ENCODE measurements at regions not wholly inside any gene's neighbourhood (a gene's known extent, or its start where the extent isn't known, plus 50 kb on each side); places are given as distances from the start of the nearest gene placed in this dataset.
A peak's percentile ranks its signal among the peaks of the same experiment; 100 is the strongest.

GRCh38 chr13:107216046-107216755 is 648.3 kb upstream of the ARGLU1 start:
- no peak for TF ChIP-seq ZNF565 (CRISPR knock-in tag; conservative IDR thresholded peaks at IDR 0.05; ENCODE audit: low read depth)
- TF ChIP-seq RARB (CRISPR knock-in tag; IDR thresholded peaks at IDR 0.05), result no peak
- TF ChIP-seq TSHZ2 (CRISPR knock-in tag; IDR thresholded peaks at IDR 0.05), result peak; percentile 53; the same call in 1 of the 2 replicates
- ATAC-seq, result peak; percentile 39; the same call in 2 of the 3 replicates

GRCh38 chr13:107211073-107211472 is 643.1 kb upstream of the ARGLU1 start:
- TF ChIP-seq ISL1 (CRISPR knock-in tag; IDR thresholded peaks at IDR 0.05) (peak; percentile 53), GLIS3 (CRISPR knock-in tag; IDR thresholded peaks at IDR 0.05) (no peak)
- ATAC-seq, result peak; percentile 100

- TF ChIP-seq CSDC2 (CRISPR knock-in tag; IDR thresholded peaks at IDR 0.05) (no peak), ZNF565 (CRISPR knock-in tag; conservative IDR thresholded peaks at IDR 0.05; ENCODE audit: low read depth) (no peak), ARNTL (CRISPR knock-in tag; IDR thresholded peaks at IDR 0.05; ENCODE audit: borderline replicate concordance, low read depth) (no peak), CSRNP3 (CRISPR knock-in tag; IDR thresholded peaks at IDR 0.05) (no peak), TSHZ2 (CRISPR knock-in tag; IDR thresholded peaks at IDR 0.05) (no peak), PATZ1 (CRISPR knock-in tag; IDR thresholded peaks at IDR 0.05; ENCODE audit: borderline replicate concordance) (no peak), OSR1 (CRISPR knock-in tag; IDR thresholded peaks at IDR 0.05) (no peak), ZNF70 (CRISPR knock-in tag; IDR thresholded peaks at IDR 0.05) (no peak)
- ATAC-seq, result no peak
Observed at GRCh38 chr13:107210723-107211030, 642.7 kb upstream of the ARGLU1 start.

- TF ChIP-seq TSHZ2 (CRISPR knock-in tag; IDR thresholded peaks at IDR 0.05) (no peak), ZNF8 (CRISPR knock-in tag; IDR thresholded peaks at IDR 0.05) (no peak), TOX (CRISPR knock-in tag; IDR thresholded peaks at IDR 0.05; ENCODE audit: borderline replicate concordance) (no peak), RARB (CRISPR knock-in tag; IDR thresholded peaks at IDR 0.05) (no peak), BACH2 (CRISPR knock-in tag; IDR thresholded peaks at IDR 0.05; ENCODE audit: borderline replicate concordance) (no peak), ZNF565 (CRISPR knock-in tag; conservative IDR thresholded peaks at IDR 0.05; ENCODE audit: low read depth) (no peak), POU6F1 (CRISPR knock-in tag; IDR thresholded peaks at IDR 0.05; ENCODE audit: borderline replicate concordance, low read depth) (no peak), ZC3H10 (CRISPR knock-in tag; IDR thresholded peaks at IDR 0.05) (no peak), ESRRG (CRISPR knock-in tag; IDR thresholded peaks at IDR 0.05) (no peak)
- no peak for ATAC-seq
Observed at GRCh38 chr13:107209824-107210722, 642.1 kb upstream of the ARGLU1 start.
